ENCODE measurements at regions not wholly inside any gene's neighbourhood (a gene's known extent, or its start where the extent isn't known, plus 50 kb on each side); places are given as distances from the start of the nearest gene placed in this dataset.

GRCh38 chr12:65568517-65568916, 255.8 kb upstream of the HMGA2 start:
- peaks cover 1% of the 10 kb centered on the region for H3K36me3 Mint-ChIP-seq
- H3K9me3 Mint-ChIP-seq = peaks cover 5% of the 10 kb centered on the region
- no peak overlapping the region for H3K27ac Mint-ChIP-seq
- no peak for DNase-seq
- no peaks in the 10 kb centered on the region for H3K4me1 Mint-ChIP-seq
- peaks cover 28% of the 10 kb centered on the region for H3K27me3 Mint-ChIP-seq
- no peak overlapping the region for H3K4me3 Mint-ChIP-seq

- Mint-ChIP-seq H3K27me3 (peaks cover 32% of the 10 kb centered on the region), H3K9me3 (peaks cover 15% of the 10 kb centered on the region), H3K36me3 (peaks cover 1% of the 10 kb centered on the region), H3K4me3 (no peak overlapping the region), H3K4me1 (no peaks in the 10 kb centered on the region), H3K27ac (no peak overlapping the region)
- no peak for DNase-seq
Observed at GRCh38 chr12:65570451-65571130, 253.7 kb upstream of the HMGA2 start.

GRCh38 chr12:65574867-65575266, 249.4 kb upstream of the HMGA2 start:
- Mint-ChIP-seq H3K36me3 (peaks cover 3% of the 10 kb centered on the region), H3K9me3 (peaks cover 18% of the 10 kb centered on the region), H3K27ac (no peak overlapping the region), H3K27me3 (peaks cover 18% of the 10 kb centered on the region), H3K4me3 (no peak overlapping the region), H3K4me1 (no peaks in the 10 kb centered on the region)
- DNase-seq = no peak

GRCh38 chr12:65584016-65584415, 240.3 kb upstream of the HMGA2 start:
- no peaks in the 10 kb centered on the region for H3K4me1 Mint-ChIP-seq
- H3K27me3 Mint-ChIP-seq = peaks cover 6% of the 10 kb centered on the region
- no peak for DNase-seq
- H3K36me3 Mint-ChIP-seq = no peaks in the 10 kb centered on the region
- no peak overlapping the region for H3K4me3 Mint-ChIP-seq
- H3K27ac Mint-ChIP-seq = no peak overlapping the region
- H3K9me3 Mint-ChIP-seq = no peaks in the 10 kb centered on the region

GRCh38 chr12:65585648-65586602, 238.4 kb upstream of the HMGA2 start:
- no peak for DNase-seq
- H3K27me3 Mint-ChIP-seq = no peaks in the 10 kb centered on the region
- no peaks in the 10 kb centered on the region for H3K9me3 Mint-ChIP-seq
- no peak overlapping the region for H3K27ac Mint-ChIP-seq
- H3K36me3 Mint-ChIP-seq = no peaks in the 10 kb centered on the region
- H3K4me1 Mint-ChIP-seq = no peaks in the 10 kb centered on the region
- H3K4me3 Mint-ChIP-seq = no peak overlapping the region

DNA sequence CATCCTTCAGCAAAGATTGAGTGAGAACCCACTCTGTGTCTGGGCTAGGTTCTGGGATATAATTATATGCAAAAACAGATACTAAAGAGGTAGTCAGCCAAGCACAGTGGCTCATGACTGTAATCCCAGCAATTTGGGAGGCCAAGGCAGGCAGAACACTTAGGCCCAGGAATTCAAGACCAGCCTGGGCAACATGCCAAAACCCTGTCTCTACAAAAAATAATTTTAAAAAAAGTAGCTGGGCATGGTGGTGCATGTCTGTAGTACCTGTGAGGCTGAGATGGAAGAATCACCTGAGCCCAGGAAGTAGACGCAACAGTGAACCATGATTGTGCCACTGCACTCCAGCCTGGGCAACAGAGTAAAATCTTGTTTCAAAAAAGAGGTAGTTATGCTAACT, 237.5 kb upstream of the HMGA2 start:
- no peaks in the 10 kb centered on the region for H3K36me3 Mint-ChIP-seq
- H3K27me3 Mint-ChIP-seq = no peaks in the 10 kb centered on the region
- no peak overlapping the region for H3K4me3 Mint-ChIP-seq
- DNase-seq = no peak
- no peaks in the 10 kb centered on the region for H3K4me1 Mint-ChIP-seq
- no peaks in the 10 kb centered on the region for H3K9me3 Mint-ChIP-seq
- H3K27ac Mint-ChIP-seq = no peak overlapping the region

- peaks cover 13% of the 10 kb centered on the region for H3K27me3 Mint-ChIP-seq
- no peaks in the 10 kb centered on the region for H3K36me3 Mint-ChIP-seq
- H3K27ac Mint-ChIP-seq = no peak overlapping the region
- H3K4me1 Mint-ChIP-seq = no peaks in the 10 kb centered on the region
- H3K9me3 Mint-ChIP-seq = no peaks in the 10 kb centered on the region
- no peak for DNase-seq
- no peak overlapping the region for H3K4me3 Mint-ChIP-seq
Observed at GRCh38 chr12:65590318-65590717, 234.0 kb upstream of the HMGA2 start.

DNA sequence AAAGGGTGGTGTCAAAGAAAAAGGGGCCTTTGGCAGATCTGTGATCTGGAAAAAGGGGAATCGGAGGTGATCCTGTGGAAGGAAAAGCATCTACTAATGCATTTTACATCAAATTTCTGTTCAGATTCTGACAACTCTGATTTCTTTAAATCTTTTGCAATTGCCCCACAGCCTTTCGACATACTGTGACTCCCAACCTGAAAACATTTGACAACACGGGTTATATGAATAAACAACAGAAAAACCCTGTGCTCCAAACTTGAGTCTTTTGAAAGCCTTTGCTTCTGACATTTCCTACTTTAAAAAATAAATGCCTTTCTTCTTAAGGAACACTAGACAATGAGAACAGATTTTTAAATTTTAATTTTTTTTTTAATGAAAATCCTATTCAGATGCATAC, 231.9 kb upstream of the HMGA2 start:
- H3K4me1 Mint-ChIP-seq = no peaks in the 10 kb centered on the region
- no peaks in the 10 kb centered on the region for H3K9me3 Mint-ChIP-seq
- peaks cover 24% of the 10 kb centered on the region for H3K27me3 Mint-ChIP-seq
- H3K4me3 Mint-ChIP-seq = no peak overlapping the region
- H3K27ac Mint-ChIP-seq = no peak overlapping the region
- no peaks in the 10 kb centered on the region for H3K36me3 Mint-ChIP-seq
- no peak for DNase-seq

DNA sequence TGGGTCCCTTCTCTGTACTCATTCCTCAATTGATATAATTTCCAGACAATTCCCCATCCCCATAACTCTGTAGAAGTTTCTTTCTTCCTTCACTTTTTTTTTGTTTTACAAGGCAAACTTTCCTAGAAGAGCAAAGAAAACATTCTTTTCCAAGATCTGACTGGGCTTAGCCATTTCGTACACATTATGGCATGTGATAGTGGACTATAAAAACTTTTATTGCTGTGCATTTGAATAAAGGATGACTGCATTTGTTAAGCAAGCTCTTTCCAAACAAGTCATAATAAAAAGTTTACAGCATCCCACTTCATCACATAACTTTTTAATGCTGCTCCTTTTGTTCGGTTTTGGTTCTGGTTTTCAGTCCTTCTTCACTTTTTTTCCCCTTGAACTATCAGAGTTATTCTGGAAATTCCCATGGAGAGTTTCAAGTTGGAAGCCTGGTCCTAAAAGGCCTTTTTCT, 231.0 kb upstream of the HMGA2 start:
- no peaks in the 10 kb centered on the region for H3K4me1 Mint-ChIP-seq
- no peaks in the 10 kb centered on the region for H3K36me3 Mint-ChIP-seq
- no peak overlapping the region for H3K27ac Mint-ChIP-seq
- H3K9me3 Mint-ChIP-seq = no peaks in the 10 kb centered on the region
- H3K4me3 Mint-ChIP-seq = no peak overlapping the region
- peaks cover 31% of the 10 kb centered on the region for H3K27me3 Mint-ChIP-seq
- DNase-seq = no peak

DNA sequence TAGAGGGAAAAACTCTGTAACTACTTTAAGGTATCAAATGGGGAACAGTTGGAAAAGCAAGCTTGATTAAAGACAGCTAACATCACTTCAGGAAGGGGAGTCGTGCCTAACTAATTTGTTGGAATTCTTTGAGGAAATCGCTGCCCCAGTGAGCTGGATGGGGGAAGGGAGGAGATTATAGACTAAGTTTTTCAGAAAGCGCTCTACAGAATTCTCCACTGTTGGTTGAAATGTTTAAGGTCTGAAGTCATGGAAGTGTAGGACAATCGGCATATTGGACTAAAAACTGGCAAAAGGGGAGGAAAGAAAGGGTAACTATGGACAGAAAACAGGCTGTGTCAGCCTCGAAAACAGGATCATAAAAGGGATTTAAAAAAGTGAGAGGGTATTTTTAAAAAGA, 229.9 kb upstream of the HMGA2 start:
- DNase-seq = no peak
- Mint-ChIP-seq H3K4me1 (no peaks in the 10 kb centered on the region), H3K9me3 (no peaks in the 10 kb centered on the region), H3K4me3 (no peak overlapping the region), H3K27me3 (peaks cover 37% of the 10 kb centered on the region), H3K36me3 (no peaks in the 10 kb centered on the region), H3K27ac (no peak overlapping the region)

DNA sequence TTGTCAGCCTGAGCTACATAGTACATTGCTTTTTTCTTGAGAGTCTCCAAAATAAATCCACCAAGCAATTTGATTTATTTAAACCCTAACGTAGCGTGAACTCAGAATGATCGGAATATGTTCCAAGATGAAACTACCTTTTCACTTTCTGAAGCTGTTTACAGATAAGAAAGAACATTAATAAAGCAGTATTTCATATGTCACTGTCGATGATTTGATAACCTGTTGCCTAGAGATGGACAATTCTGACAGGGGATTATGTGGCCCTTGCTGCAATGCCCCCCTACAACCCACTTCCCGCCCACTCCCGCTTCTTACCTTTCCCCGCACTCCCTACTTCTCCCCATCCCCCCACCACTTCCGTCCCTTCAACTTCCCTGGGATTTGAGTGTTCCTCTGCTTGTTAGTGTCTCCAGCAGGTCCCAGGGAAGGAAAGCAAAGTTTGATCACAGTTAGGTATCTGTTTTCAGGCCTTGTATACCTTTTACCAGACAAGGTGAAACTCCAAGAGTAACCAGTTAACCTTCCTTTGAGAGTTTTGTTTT, 229.2 kb upstream of the HMGA2 start:
- Mint-ChIP-seq H3K4me1 (no peaks in the 10 kb centered on the region), H3K36me3 (no peaks in the 10 kb centered on the region), H3K9me3 (no peaks in the 10 kb centered on the region), H3K27ac (no peak overlapping the region), H3K4me3 (no peak overlapping the region), H3K27me3 (peaks cover 40% of the 10 kb centered on the region)
- no peak for DNase-seq

DNA sequence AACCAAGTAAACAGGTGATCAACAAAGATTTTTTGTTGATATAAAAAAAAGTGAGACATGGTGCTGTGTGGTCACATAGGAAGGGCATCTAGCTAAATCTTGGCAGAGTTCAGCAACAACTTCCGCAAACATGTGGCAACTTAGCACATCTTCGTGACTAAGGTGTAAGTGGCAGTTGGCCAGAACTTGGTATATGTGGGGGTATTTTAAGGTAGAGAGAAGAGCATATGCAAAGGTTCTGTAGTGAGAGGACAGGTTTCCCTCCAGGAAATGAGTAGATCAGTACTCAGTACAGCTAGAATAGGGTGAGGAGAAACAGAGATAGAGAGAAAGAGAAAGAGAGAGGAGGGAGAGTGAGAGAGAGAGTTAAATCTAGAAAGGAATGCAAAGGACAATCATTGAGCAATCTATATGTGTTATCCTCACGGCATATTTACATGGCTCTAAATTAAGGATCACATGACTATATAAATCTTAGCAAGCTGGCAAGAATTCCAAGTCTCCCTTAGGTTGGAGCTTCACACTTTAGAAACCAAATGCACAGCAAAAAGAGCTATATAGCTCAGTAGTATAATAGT, 227.7 kb upstream of the HMGA2 start:
- no peaks in the 10 kb centered on the region for H3K4me1 Mint-ChIP-seq
- no peaks in the 10 kb centered on the region for H3K36me3 Mint-ChIP-seq
- no peak overlapping the region for H3K4me3 Mint-ChIP-seq
- no peaks in the 10 kb centered on the region for H3K9me3 Mint-ChIP-seq
- no peak for DNase-seq
- H3K27ac Mint-ChIP-seq = no peak overlapping the region
- peaks cover 53% of the 10 kb centered on the region for H3K27me3 Mint-ChIP-seq

GRCh38 chr12:65597527-65597926, 226.8 kb upstream of the HMGA2 start:
- Mint-ChIP-seq H3K4me3 (no peak overlapping the region), H3K27ac (no peak overlapping the region), H3K4me1 (peaks cover 2% of the 10 kb centered on the region), H3K9me3 (no peaks in the 10 kb centered on the region), H3K36me3 (no peaks in the 10 kb centered on the region), H3K27me3 (peaks cover 62% of the 10 kb centered on the region)
- DNase-seq = no peak

DNA sequence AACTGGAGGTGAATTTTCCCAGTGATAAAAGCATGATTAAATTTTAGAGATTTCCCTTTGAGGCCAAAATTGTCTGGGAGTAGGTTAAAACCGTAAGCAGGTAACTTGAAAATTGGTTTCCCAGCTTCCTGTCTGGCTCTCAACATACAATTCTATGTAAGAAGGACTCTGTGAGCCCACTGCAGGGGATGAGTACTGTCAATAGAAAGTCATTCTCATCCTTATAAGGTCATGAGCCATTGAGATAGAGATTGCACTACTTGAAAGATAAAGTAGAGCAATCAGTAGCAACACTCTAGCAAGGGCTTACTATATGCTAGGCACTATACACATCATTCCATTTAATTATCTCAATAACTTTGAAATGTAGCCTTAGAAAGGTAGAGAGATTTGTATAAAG, 225.6 kb upstream of the HMGA2 start:
- Mint-ChIP-seq H3K9me3 (no peaks in the 10 kb centered on the region), H3K36me3 (no peaks in the 10 kb centered on the region), H3K4me1 (peaks cover 2% of the 10 kb centered on the region)

GRCh38 chr12:65602253-65602609, 222.1 kb upstream of the HMGA2 start:
- DNase-seq = no peak
- Mint-ChIP-seq H3K4me3 (no peak overlapping the region), H3K36me3 (no peaks in the 10 kb centered on the region), H3K9me3 (no peaks in the 10 kb centered on the region), H3K4me1 (peaks cover 2% of the 10 kb centered on the region), H3K27me3 (peaks cover 52% of the 10 kb centered on the region), H3K27ac (no peak overlapping the region)

More for the DNA sequence above, 225.6 kb upstream of the HMGA2 start:
- H3K27ac Mint-ChIP-seq = no peak overlapping the region
- no peak for DNase-seq
- peaks cover 64% of the 10 kb centered on the region for H3K27me3 Mint-ChIP-seq
- no peak overlapping the region for H3K4me3 Mint-ChIP-seq

All from activated naive CD8-positive, alpha-beta T cell treated with anti-CD3 and anti-CD28 coated beads for 36 hours (primary cell).